ENCODE measurements at regions not wholly inside any gene's neighbourhood (a gene's known extent, or its start where the extent isn't known, plus 50 kb on each side); places are given as distances from the start of the nearest gene placed in this dataset.
"Not testable (repeated sequence)": the region's sequence is repeated elsewhere in the genome, so short reads cannot be mapped to it uniquely, and the experiment has no call there.

GRCh38 chr2:189312643-189313042, 128.6 kb upstream of the WDR75 start:
- no peak for DNase-seq

- no peak for DNase-seq
Measured at GRCh38 chr2:189318761-189319160, 122.5 kb upstream of the WDR75 start.

- DNase-seq = not testable (repeated sequence)
Measured at GRCh38 chr2:189319424-189319823, 121.8 kb upstream of the WDR75 start.

- no peak for DNase-seq
Measured at GRCh38 chr2:189327879-189328847, 113.1 kb upstream of the WDR75 start.

GRCh38 chr2:189328848-189329245, 112.4 kb upstream of the WDR75 start:
- DNase-seq = no peak

- DNase-seq = no peak
Measured at GRCh38 chr2:189336276-189336975, 104.8 kb upstream of the WDR75 start.

- no peak for DNase-seq
Measured at GRCh38 chr2:189337656-189338055, 103.6 kb upstream of the WDR75 start.

GRCh38 chr2:189338115-189338514, 103.2 kb upstream of the WDR75 start:
- DNase-seq = no peak

GRCh38 chr2:189341077-189341476, 100.2 kb upstream of the WDR75 start:
- DNase-seq = no peak

- no peak for DNase-seq
Measured at GRCh38 chr2:189344043-189344442, 97.2 kb upstream of the WDR75 start.

GRCh38 chr2:189347540-189347939, 93.7 kb upstream of the WDR75 start:
- peak; percentile 72 for DNase-seq

- DNase-seq = no peak
Measured at GRCh38 chr2:189348369-189348768, 92.9 kb upstream of the WDR75 start.

- DNase-seq = peak; percentile 13
Measured at GRCh38 chr2:189350540-189351209, 90.6 kb upstream of the WDR75 start.

- DNase-seq = not testable (repeated sequence)
Measured at GRCh38 chr2:189351933-189352332, 89.3 kb upstream of the WDR75 start.

GRCh38 chr2:189357375-189357774, 83.9 kb upstream of the WDR75 start:
- not testable (repeated sequence) for DNase-seq

GRCh38 chr2:189360861-189361260, 80.4 kb upstream of the WDR75 start:
- DNase-seq = no peak

- no peak for DNase-seq
Measured at GRCh38 chr2:189362283-189362682, 79.0 kb upstream of the WDR75 start.

GRCh38 chr2:189363559-189363958, 77.7 kb upstream of the WDR75 start:
- peak; percentile 63 for DNase-seq

- no peak for DNase-seq
Measured at GRCh38 chr2:189364607-189365006, 76.7 kb upstream of the WDR75 start.

GRCh38 chr2:189366349-189366748, 74.9 kb upstream of the WDR75 start:
- DNase-seq = no peak

GRCh38 chr2:189367343-189367742, 73.9 kb upstream of the WDR75 start:
- no peak for DNase-seq

- no peak for DNase-seq
Measured at GRCh38 chr2:189369566-189369965, 71.7 kb upstream of the WDR75 start.

GRCh38 chr2:189370719-189371118, 70.6 kb upstream of the WDR75 start:
- DNase-seq = no peak

Measured in DMS53 (cell line).